ENCODE measurements at regions not wholly inside any gene's neighbourhood (a gene's known extent, or its start where the extent isn't known, plus 50 kb on each side); places are given as distances from the start of the nearest gene placed in this dataset.

DNA sequence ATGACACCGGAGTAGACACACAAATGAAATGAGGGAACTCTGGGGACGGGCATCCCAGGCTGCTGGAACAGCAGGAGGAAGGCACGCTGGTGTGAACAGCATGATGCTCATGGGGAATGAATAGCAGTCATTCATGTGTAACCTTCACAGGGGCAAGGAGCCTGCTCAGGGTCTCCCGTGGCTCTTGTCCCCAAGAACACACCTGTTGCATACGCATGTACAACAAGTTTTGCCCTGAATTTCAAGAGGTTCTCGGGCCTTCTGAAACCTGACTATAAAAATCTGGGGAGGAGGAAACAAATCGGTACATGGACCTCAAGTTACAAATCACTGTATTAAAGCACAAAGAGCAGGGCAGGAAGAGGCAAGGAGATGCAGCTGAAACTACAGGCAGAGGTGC, 93.4 kb downstream of the RRAGC start:
- DNase-seq (ENCODE audit: low read depth), result no peak
- in situ Hi-C loops (cut with HindIII; ENCODE audit: low pct_unique_long_range_greater_than_20kb, low sequenced_read_pairs), result no loop called here

DNA sequence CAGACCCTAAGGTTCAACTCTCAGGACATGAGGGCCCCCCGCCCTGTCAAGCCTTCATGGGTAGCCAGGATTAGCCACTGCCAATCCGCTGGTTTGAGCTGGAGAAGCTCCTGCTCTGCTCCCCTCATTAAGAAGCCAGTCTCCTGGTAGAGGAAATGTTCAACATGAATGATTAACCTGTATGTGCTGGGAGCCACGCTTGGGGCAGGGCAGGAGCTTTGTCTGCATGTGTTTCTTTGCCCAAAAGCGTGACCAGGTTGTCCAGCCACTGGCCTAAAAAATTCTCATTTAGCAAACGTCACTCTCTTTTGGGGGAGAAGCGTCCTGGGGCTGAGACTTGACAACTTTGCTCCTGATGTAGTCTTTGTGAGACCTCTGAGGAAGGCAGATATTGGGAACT, 96.5 kb downstream of the RRAGC start:
- in situ Hi-C loops (cut with HindIII; ENCODE audit: low pct_unique_long_range_greater_than_20kb, low sequenced_read_pairs), result no loop called here

DNA sequence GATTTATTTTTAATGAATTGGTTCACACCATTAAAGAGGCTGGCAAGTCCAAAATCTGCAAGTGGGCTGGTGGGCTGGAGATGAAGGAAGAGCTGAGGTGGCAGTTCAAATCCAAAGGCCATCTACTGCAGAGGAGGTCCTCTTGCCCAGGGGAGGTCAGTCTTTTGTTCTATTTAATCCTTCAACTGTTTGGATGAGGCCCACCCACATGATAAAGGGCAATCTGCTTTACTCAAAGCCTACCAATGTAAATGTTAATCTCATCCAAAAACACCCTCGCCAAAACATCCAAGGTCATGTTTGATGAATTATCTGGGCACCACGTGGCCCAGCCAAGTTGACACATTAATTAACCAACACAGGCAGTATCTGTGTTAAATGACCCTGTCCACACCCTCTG, 99.0 kb downstream of the RRAGC start:
- in situ Hi-C loops (cut with HindIII; ENCODE audit: low pct_unique_long_range_greater_than_20kb, low sequenced_read_pairs), result no loop called here
- DNase-seq (ENCODE audit: low read depth), result no peak

More for the DNA sequence above, 96.5 kb downstream of the RRAGC start:
- no peak for DNase-seq (ENCODE audit: low read depth)

DNA sequence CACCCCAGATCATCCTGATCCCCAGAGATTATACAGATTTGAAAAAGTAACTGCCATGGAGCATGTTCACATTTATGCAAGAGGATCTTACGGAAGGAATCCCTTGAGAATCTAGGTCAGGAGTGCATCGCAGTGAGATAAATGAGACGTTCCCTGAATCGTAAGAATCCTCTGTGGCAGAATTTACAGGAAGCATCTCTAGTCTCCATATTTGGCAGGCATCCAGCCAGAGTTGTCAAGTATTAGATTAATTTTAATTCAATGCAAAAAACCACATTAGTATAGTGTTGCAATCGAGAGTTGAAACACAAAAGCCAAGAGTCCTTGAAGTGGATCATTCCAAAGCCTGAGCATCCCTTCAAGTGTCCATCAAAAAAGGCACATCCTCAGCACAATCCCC, 100.8 kb downstream of the RRAGC start:
- DNase-seq (ENCODE audit: low read depth), result no peak
- in situ Hi-C loops (cut with HindIII; ENCODE audit: low pct_unique_long_range_greater_than_20kb, low sequenced_read_pairs), result no loop called here

DNA sequence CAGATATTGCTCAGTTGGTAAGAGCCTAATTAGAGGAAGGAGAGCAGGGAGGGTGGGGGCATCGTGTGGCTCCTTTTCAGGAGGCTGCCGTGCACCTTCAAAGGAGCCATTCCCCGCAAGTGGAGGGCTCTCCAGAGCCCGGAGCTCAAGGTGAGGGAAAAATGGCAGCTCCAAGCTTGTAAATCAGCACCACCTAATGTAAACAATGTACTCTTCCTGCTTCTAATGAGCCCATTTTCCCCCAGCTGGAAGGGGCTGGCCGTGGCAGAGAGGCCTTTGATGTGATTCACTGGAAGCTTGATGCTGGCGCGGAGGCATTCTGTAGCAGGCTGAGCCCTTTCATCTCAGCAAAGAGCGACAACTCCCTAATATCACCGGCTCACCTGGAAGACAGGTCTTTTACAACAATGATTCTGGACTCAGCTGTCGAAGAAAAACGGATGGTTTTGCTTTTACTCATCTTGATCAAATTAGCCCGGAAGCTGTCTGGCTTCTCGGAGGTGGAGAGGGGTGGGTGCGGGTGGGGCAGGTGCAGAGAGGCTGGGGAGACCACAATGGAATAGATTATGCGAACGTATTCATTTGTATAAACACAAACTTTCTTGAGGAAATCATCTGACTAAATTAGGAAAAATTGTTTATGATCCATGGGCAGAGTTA, 112.5 kb downstream of the RRAGC start:
- no peak for DNase-seq (ENCODE audit: low read depth)
- in situ Hi-C loops (cut with HindIII; ENCODE audit: low pct_unique_long_range_greater_than_20kb, low sequenced_read_pairs), result no loop called here

DNA sequence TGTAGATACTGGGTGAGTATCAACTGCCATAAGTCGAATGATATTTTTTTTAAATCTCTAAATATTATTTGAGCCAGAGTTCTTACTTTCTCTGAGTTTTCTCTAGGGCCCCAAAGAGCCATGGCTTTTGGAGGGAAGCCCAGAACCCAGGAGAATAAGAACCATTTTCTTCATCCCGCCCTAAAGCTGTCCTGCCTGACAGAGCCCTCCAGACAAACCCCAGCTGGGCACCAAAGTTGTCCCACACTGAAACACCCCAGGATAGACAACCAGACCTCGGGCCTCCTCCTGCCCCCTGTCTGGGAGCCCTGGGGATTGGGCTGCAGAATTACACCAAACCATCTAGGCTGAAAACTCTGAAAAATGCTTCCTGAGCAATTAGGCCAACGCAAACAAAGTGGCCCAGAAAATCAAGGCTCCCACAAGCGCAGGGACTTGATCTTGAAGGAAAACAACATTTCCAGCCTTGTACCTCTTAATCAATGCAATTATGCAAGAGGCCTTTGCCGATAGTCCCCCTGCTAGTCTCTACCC, 113.1 kb downstream of the RRAGC start:
- no peak for DNase-seq (ENCODE audit: low read depth)
- in situ Hi-C loops (cut with HindIII; ENCODE audit: low pct_unique_long_range_greater_than_20kb, low sequenced_read_pairs), result no loop called here

DNA sequence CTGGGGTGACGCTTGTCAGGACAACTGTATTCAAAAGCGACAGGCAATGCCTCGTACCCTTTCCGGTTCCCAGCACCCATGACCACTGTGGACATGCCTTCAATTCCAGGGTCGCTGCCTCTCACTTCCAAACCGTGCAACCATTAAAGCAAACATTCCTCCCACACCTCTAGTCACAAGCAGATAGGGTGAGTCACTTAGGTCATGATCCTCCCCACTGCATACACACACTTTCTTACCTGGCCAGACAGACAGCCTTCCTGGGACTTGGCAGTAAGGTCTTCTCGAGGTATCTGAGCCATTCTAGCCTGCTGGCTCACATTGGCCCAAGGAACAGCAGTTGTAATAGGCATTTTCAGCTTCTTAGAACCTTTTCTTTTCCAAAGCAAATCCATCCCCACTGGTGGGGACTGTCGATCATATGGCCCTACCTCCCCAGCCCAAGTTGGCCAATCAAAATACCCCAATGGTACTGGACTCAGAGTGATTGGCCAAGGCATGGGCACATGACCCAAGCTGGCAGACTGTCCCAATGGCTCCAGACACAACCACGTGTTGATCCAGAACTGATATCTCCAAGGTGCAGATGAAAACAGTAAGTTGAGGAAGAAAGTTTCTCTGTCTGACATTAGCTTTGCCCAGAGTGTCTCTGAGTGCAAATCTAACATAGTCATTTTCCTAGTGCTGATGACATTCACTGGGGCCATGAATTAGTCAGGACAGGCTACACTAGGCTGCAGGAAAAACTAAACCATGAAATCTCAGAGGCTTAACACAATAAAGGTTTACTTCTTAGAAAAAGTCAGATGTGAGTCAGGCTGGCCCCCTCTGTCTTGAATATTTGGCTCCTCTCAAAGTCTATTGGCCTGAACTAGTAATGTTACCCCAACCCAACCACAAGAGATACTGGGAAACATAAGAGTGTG, 113.8 kb downstream of the RRAGC start:
- DNase-seq (ENCODE audit: low read depth), result peak; percentile 51
- in situ Hi-C loops (cut with HindIII; ENCODE audit: low pct_unique_long_range_greater_than_20kb, low sequenced_read_pairs), result no loop called here

DNA sequence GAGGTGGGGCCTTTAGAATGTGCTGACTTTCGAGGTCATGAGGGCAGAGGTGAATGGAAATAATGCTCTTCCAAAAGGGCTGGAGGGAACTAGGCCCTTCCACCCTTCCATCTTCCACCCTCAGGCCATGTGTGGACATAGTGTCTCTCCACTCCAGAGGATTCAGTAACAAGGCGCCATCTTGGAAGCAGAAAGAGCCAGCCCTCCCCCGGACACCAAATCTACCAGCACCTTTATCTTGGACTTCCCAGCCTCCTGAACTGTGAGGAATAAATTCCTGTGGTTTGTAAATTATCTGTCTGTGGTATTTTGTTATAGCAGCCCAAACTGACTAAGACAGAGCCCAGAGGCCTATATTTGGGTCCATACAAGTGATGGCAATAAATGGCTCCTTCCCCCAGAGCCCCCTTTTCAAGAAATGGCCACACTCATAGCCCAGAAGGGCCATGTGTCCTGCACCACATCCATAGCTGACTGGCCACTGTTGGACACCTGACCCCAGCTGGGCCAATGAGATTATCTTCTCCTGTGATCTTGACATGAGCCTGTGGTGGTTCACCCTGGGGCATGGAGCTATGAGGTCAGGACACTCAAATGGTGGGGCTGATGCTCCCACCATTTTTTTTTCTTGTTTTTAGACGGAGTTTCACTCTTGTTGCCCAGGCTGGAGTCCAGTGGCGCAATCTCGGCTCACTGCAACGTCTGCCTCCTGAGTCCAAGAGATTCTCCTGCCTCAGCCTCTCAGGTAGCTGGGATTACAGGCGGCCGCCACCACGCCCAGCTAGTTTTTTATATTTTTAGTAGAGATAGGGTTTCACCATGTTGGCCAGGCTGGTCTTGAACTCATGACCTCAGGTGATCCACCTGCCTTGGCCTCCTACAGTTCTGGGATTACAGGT, 114.9 kb downstream of the RRAGC start:
- in situ Hi-C loops (cut with HindIII; ENCODE audit: low pct_unique_long_range_greater_than_20kb, low sequenced_read_pairs), result no loop called here
- no peak for DNase-seq (ENCODE audit: low read depth)

DNA sequence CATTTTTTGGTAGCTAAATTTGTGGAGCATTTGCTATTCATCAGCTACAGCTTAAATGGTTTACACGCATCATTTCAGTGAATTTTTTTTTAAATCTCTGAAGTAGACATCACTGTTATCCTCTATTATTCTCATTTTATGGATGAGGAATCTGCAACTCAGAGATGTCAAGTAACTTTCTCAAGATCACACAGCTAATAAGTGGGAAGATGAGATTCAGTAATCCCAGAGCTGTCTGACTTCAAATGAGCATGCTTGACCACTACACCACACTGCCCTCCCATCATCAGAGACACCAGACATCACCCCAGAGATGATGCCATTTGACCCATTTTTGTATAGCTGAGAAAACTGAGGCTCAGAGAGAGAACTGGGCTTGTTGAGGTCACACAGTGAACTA, 116.4 kb downstream of the RRAGC start:
- in situ Hi-C loops (cut with HindIII; ENCODE audit: low pct_unique_long_range_greater_than_20kb, low sequenced_read_pairs), result no loop called here
- DNase-seq (ENCODE audit: low read depth), result no peak

DNA sequence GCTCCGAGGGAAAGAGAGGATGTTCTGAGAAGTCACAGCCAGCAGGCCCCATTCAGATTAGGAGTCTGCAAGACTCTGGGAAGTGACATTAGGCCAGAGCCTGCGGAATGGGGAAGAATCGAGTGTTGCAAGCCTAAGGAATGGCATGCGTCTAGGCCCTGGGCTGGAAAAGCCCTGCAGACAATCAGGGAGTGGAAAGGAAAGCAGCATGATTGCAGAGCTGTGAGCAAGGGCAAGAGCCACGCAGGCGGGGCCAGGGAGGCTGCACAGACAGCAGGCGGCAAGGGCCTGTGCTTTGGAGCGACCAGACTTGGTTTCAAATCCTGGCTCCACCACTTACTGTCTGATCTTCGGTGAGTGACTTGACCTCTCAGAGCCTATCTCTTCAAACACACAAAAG, 118.2 kb downstream of the RRAGC start:
- in situ Hi-C loops (cut with HindIII; ENCODE audit: low pct_unique_long_range_greater_than_20kb, low sequenced_read_pairs), result no loop called here
- no peak for DNase-seq (ENCODE audit: low read depth)

DNA sequence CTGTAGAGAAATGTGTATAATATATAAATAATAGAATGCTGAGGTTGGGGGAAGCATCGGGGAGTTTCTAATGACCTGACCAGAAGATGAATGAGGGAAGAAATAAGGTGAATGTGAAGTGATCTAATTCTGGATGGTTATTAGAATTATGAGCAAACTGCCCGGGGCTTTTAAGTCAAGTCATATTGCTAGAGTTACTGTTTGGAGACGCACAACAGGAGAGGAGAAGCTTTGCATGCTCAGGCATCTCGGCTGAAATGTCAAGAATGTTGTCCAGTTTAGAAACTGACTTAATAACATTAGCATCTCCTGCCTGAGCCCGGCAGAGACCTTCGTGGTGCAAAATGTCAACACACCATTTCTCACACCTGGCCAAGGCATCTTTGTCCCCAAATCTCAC, 119.1 kb downstream of the RRAGC start:
- in situ Hi-C loops (cut with HindIII; ENCODE audit: low pct_unique_long_range_greater_than_20kb, low sequenced_read_pairs), result no loop called here
- DNase-seq (ENCODE audit: low read depth), result no peak

DNA sequence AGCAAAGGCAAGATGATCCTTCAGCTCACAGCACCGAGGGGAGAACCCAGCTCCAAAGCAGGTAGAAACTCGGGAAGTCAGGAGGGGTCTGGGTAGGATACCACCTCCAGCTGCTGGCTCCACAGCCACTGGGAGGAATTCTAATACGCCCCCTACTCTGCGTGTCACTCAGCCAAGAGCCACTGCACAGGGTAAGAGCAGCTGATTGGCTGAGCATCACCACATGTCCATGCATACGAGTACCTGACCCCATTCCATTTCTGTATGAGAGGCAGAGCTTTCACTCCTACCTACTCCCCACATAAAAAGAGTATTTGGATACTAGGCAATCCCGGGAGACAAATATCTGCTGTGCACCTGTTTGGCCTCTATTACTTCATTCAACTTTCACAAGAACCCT, 121.4 kb downstream of the RRAGC start:
- in situ Hi-C loops (cut with HindIII; ENCODE audit: low pct_unique_long_range_greater_than_20kb, low sequenced_read_pairs), result no loop called here
- no peak for DNase-seq (ENCODE audit: low read depth)

DNA sequence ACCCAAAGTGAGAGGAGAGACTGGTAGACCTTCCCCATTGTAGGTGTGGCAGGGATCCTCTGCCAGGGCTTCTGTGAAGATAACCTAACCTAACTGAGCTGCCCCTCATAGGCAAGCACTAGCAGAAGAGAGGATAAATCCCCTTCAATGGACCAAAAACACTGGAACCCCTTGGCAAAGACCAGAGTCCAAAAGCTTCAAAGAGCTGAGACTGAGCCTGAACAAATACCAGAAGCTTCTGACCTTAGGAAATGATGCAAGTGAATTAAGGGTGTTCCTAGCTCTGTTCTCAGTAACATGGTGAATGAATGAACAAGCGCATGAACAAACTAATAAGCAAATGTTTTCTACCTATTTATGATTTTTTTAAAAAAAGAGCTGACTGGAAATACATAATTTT, 123.2 kb downstream of the RRAGC start:
- in situ Hi-C loops (cut with HindIII; ENCODE audit: low pct_unique_long_range_greater_than_20kb, low sequenced_read_pairs), result no loop called here

DNA sequence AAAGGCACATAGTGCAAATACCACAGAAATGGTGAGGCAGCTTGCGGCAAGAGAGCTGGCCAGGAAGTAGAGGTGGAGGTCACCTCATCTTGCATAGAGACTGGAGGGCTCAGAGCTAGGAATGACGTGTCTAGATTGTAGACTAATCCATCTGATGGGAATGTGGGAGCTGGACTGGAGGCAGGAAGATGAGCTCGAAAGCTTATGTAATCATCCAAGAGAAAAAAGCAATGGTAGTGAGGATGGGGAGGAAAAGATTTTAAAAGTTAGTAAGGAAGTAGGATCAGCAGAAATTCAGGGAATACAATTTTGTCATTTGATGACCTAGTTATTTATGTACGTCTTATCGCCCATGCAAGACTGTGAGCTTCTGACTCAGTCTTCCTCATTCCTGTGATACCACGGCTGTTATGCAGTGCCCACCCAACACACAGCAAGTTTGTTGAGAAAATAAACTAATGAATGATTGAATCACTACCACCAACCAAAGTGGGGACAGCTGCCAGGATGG, 123.9 kb downstream of the RRAGC start:
- in situ Hi-C loops (cut with HindIII; ENCODE audit: low pct_unique_long_range_greater_than_20kb, low sequenced_read_pairs), result no loop called here
- DNase-seq (ENCODE audit: low read depth), result peak; percentile 64

More for the DNA sequence above, 123.2 kb downstream of the RRAGC start:
- no peak for DNase-seq (ENCODE audit: low read depth)

DNA sequence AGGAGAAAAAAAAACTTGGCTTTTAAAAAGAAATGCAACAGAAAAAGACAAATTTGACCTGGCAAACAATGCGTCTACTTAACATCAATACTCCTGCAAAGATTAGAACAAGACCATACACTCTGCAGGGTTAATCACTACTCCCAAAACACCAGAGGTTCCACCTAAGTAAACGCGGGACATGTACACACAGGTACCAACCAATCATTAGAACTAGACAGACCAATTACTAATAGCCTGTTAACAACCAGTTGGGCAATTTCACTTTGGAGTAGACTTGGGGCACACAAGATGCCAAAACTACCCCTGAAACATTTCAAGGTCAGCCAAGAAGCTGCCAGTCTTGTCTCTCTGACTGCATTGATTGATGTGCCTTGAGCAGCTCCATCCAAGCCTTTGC, 125.8 kb downstream of the RRAGC start:
- in situ Hi-C loops (cut with HindIII; ENCODE audit: low pct_unique_long_range_greater_than_20kb, low sequenced_read_pairs), result no loop called here
- no peak for DNase-seq (ENCODE audit: low read depth)

DNA sequence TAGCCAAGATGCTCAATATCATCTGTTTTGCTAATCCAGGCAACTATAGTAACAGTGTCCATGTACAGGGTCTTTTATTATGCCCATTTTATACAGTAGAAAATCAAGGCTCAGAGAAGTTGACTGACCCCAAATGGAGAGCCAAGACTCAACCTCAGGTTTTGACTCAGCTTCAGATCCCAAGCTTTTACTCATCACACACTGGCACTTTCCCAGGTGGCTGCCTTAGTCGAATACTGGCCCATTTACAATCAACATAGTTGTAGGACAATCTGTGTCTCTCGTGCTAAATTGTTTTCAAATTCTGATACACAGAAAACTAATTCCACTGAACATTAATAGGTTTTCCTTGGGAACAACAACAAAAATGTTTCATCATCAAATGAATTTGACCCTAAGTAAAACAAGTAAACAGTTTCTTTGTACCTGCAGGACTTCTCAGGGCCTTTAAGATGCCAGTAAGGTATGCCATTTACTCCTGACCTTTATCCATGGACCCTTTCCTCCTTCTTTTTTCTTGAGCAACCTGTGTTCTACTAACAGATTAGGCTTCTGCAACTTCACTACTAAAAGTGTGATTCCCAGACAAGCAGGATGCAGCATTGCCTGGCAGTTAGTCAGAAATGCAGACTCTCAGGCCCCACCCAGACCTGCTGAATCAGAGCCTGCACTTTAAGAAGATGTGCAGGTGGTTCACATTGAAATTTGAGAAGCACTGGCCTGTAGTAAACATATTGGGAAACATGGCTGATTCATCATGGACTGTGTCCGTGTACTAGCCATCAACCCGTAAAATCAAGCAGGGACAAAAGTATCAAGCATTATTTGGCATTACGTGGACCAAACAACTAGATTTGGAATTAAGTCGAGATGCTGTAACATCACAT, 128.8 kb downstream of the RRAGC start:
- peak; percentile 21 for DNase-seq (ENCODE audit: low read depth)

DNA sequence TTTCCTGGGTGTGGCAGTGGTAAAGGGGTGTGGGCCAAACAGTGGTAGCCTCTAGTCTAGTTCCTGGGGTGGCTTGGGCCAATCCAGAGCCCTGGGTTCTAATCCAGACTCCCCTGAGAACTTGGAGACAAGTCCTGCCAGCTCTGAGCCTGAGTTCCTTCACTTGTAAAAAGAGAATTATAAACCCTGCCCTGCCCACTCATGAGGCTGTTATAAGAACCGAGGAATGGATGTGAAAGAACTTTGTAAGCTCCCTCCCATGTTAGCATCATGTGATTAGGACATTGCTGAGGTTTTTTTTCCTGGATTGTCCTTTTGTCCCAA, 131.0 kb downstream of the RRAGC start:
- in situ Hi-C loops (cut with HindIII; ENCODE audit: low pct_unique_long_range_greater_than_20kb, low sequenced_read_pairs), result no loop called here
- no peak for DNase-seq (ENCODE audit: low read depth)

More for the DNA sequence above, 128.8 kb downstream of the RRAGC start:
- in situ Hi-C loops (cut with HindIII; ENCODE audit: low pct_unique_long_range_greater_than_20kb, low sequenced_read_pairs), result no loop called here
